IMR-90 (cell line): ENCODE measurements at regions not wholly inside any gene's neighbourhood (a gene's known extent, or its start where the extent isn't known, plus 50 kb on each side); places are given as distances from the start of the nearest gene placed in this dataset.

ENCODE experiments used
- BHLHE40 ChIP-seq: fragments of 150-350 bp; IDR thresholded peaks from 2 replicates; pipeline ENCODE4 v1.6.1; 2016; ENCODE audit warnings: mild to moderate bottlenecking, low read depth, low read length
- CEBPB ChIP-seq: IDR thresholded peaks from 2 replicates; pipeline ENCODE4 v1.6.1; 2012; ENCODE audit warnings: low read depth, low read length, improper control_type of control experiment
- CTCF ChIP-seq: conservative IDR thresholded peaks from 2 replicates; pipeline ENCODE4 v1.5.1; 2012; ENCODE audit warnings: mild to moderate bottlenecking, low read depth, low read length, improper control_type of control experiment
- FOS ChIP-seq: fragments of 150-350 bp; IDR thresholded peaks from 2 replicates; pipeline ENCODE4 v1.6.1; 2016; ENCODE audit warnings: low read depth, low read length
- NFE2L2 ChIP-seq: fragments of 150-350 bp; IDR thresholded peaks from 2 replicates; pipeline ENCODE4 v1.6.1; 2016; ENCODE audit warnings: low read depth, mild to moderate bottlenecking, low read length
- POLR2A ChIP-seq: IDR thresholded peaks from 2 replicates; pipeline ENCODE4 v1.6.1; 2012; ENCODE audit warnings: mild to moderate bottlenecking, low read depth, low read length
- RAD21 ChIP-seq: IDR thresholded peaks from 2 replicates; pipeline ENCODE4 v1.6.1; 2012; ENCODE audit warnings: low read length, improper control_type of control experiment
- RCOR1 ChIP-seq: IDR thresholded peaks from 2 replicates; pipeline ENCODE4 v1.6.1; 2012; ENCODE audit warnings: mild to moderate bottlenecking, low read length, improper control_type of control experiment; ENCODE audit not compliant: insufficient replicate concordance
- USF2 ChIP-seq: fragments of 150-350 bp; IDR thresholded peaks from 2 replicates; pipeline ENCODE4 v1.6.1; 2017; ENCODE audit warnings: mild to moderate bottlenecking, antibody characterized with exemption, low read length, low read depth

DNA sequence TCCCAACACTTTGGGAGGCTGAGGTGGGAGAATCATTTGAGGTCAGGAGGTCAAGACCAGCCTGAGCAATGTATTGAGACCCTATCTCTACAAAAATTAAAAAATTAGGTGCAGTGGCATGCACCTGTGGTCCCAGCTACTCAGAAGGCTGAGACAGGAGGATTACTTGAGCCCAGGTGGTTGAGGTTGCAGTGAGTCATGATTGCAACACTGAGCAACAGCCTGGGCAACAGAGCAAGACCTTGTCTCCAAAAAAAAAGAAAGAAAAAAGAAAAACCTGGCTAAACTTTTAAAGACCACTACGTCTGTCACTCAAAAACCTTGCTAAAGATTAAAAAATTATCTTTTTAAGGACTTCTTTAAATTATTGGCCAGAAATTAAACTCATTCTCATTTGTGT is 59.8 kb upstream of the ABCA1 start:
- TF ChIP-seq CTCF (no peak), POLR2A (no peak), CEBPB (no peak), RCOR1 (no peak), USF2 (no peak), RAD21 (no peak), BHLHE40 (no peak), FOS (no peak), NFE2L2 (no peak)
